ENCODE measurements at regions not wholly inside any gene's neighbourhood (a gene's known extent, or its start where the extent isn't known, plus 50 kb on each side); places are given as distances from the start of the nearest gene placed in this dataset.

DNA sequence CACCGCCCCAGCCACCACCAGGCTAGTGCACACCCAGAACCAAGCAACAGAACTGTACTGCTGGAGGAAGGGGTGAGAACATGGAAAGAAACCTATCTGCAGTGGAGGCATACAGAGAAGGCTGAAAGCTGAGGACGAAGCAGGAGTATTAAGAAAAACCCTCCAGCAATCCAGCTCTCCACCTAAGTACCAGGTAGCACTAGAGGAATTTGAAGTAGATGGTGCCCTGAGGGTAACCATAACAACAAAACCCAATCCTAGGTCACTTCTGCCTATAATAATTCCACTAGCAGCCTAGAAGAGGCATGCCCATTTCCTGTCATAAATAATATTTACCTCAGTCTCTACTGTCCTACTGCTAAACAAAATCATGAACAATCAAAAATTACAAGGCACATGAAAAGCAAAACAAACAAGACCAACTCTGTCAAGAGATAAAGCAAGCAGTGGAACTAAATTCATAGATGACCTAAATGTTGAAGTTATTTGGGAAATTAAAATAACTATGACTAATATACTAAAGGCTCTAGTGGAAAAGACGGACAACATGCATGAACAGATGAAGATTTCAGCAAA is 51.1 kb downstream of the HYCC1 start:
- TF ChIP-seq POLR2AphosphoS5 (IDR thresholded peaks at IDR 0.05): no peak
- TF ChIP-seq, protein P1, sequence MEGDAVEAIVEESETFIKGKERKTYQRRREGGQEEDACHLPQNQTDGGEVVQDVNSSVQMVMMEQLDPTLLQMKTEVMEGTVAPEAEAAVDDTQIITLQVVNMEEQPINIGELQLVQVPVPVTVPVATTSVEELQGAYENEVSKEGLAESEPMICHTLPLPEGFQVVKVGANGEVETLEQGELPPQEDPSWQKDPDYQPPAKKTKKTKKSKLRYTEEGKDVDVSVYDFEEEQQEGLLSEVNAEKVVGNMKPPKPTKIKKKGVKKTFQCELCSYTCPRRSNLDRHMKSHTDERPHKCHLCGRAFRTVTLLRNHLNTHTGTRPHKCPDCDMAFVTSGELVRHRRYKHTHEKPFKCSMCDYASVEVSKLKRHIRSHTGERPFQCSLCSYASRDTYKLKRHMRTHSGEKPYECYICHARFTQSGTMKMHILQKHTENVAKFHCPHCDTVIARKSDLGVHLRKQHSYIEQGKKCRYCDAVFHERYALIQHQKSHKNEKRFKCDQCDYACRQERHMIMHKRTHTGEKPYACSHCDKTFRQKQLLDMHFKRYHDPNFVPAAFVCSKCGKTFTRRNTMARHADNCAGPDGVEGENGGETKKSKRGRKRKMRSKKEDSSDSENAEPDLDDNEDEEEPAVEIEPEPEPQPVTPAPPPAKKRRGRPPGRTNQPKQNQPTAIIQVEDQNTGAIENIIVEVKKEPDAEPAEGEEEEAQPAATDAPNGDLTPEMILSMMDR (IDR thresholded peaks at IDR 0.05): no peak

All from stomach (tissue), 4 donors.